RPMI7951 (cell line): ENCODE measurements at regions not wholly inside any gene's neighbourhood (a gene's known extent, or its start where the extent isn't known, plus 50 kb on each side); places are given as distances from the start of the nearest gene placed in this dataset.

Experiments
- DNase-seq: peaks from one replicate; pipeline ENCODE4 v3.0.0-alpha.2; 2012; ENCODE audit warnings: low read depth

DNA sequence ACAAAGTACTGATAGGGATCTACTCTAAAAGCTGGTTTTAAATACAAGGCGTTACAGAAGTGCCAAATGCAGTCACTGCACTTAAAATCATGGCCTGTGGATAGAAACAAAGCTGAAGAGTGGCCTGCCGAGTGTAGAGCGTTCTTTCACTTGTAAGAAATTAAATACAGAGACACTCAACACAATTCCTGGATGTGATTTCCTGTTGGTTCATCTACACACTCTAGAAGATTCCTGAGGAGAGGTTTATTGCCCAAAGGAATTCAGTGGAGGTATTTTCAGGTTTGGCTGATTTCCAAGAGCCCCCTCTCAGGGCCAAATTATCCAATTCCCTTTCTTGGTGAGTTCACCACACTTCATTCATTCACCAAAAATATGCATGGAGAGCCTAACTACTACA lies 200.3 kb upstream of the IL12A start:
- peak; percentile 42 for DNase-seq

DNA sequence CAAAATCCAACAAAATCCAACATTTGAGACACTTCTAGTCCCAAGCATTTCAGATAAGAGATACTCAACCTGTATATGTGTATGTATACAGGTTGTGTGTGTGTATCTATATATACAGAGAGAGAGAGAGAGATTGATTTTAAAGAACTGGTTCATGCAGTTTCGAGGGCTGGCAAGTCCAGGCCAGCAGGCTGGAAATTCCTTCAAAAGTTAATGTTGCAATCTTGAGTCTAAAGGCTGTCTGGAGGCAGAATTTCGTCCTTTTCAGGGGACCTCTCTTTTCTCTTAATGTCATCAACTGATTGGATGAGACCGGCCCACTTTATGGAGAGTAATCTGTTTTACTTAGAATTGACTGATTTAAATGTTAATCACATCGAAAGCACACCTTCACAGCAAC lies 199.6 kb upstream of the IL12A start:
- DNase-seq: no peak

DNA sequence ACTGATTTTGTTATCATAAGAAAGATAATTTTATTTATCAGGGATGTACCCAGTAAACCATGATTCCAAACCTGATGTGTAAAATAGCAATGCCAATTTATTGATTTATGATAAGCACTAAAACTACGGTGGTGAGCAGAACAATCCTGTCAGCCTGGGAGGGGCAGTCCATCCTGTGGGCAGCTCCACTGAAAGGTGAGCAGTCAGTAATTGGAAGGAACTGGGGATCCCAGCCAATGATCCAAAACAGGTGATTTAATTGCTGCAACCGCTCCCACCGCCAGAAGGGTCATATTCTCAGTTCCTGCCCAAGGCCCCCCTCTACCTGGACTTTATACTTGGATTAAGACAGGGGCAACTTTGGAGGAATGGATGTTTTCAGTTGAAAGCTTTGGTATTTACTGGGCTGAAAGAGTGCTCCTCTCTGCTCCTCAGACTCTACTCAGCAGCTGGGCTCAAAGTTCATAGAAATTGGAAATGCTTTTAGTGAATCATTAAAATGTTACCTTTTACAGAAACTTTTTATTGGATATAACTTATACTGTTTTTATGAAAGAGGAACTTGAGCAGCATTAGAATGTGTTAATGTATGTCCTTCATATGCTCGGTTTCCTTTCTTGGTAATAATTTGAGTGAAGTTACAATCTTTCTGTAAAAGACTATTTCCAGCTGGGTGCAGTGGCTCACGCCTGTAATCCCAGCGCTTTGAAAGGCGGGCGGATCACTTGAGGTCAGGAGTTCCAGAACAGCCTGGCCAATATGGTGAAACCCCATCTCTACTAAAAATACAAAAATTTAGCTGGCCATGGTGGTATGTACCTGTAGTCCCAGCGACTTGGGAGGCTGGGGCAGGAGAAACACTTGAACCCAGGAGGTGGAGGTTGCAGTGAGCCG lies 198.6 kb upstream of the IL12A start:
- DNase-seq: no peak

DNA sequence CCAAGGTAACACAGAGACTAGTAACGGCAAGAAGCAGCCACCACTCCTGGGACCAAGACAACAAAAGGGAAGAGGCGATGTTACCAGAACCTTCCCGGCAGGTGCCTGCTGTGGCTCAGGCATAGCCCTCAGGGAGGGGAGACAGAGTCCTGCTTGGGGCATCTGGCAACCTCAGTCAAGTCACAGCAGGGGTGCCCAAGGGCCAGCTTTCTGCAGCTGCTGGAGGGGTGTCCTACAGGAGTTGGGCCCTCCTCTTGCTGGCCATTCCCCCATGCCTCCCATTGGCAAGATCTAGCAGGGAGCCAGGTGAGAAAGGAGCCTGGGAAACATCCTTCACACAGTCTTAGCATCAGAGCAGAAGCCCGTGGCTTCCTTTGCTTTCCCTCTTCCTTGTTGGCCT lies 197.3 kb upstream of the IL12A start:
- DNase-seq: no peak

DNA sequence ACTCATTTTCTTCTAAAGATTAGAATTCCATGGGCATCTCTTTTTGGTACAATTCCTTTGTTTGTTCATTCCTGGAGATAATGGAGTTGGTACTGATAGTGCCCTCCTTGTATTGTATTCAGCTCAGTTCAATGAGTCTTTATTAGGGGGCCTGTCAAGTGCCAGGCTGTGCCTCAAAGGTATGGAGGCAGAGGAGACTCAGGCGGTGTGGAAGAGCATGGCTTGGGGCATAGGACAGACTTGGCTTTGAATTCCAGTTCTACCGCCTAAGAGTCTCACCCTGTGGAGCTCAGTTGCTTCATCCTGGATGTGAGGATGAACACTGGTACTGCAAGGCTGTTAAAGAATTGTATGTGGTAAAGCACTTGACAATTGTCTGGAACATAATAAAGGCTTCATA lies 196.6 kb upstream of the IL12A start:
- no peak for DNase-seq

DNA sequence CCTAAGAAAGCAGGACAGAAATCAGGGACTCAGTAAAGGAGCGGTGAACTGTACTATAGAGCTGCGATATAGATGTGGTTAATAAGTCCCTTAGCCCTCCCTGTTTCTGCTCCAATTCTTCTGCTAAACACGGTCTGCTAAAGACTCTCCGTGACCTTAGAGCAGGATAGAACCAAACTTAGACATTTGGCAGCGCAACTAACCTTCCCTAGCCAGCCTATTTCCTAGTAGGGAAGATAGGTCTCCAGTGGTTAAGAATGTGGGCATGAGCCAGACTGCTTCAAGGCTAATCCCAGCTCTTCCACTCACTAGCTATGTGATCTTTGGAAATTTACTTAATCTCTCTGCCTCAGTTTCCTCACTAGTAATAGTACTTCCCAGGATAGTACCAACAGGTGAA lies 193.6 kb upstream of the IL12A start:
- no peak for DNase-seq

DNA sequence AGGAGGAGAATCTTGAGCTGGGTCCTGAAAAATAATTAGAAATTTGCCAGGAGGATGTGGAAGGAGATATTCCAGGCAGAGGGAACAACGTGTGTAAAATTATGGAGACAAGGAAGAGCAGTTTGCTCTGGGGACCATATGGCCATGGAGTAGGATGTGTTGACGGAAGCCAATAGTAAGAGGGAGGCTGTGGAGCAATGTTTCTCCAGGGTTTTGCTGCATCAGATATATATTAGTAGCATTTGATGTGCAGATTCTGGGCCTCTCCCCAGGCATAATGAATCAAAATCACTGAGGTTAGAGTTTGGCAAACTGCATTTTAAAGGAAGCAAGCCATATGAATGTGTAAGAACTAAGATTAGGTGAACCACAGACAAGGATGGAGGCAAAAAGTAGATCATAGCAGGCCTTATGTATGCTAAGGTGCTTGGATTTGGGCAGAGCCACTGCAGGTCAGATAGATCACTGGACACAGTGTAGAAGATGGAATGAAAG lies 192.9 kb upstream of the IL12A start:
- no peak for DNase-seq

DNA sequence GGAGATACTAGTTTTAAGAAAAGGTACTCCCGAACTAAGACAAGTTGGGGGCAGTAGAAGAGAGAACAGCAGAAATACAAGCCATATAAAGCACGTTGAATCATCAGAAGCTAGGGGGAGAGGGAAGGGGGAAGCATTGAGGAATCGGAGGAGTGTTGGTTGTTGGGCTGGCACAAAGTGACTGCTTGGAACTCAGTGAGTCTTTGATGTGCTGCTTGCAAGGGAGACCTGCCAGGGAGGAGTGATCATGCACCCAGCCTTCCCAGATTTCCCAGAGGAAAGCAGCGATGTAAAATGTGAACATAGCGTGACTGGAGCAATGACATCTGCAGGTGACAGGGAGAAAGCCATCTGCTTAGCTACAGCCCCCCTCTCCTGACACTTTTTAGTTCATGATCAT lies 192.4 kb upstream of the IL12A start:
- peak; percentile 54 for DNase-seq

DNA sequence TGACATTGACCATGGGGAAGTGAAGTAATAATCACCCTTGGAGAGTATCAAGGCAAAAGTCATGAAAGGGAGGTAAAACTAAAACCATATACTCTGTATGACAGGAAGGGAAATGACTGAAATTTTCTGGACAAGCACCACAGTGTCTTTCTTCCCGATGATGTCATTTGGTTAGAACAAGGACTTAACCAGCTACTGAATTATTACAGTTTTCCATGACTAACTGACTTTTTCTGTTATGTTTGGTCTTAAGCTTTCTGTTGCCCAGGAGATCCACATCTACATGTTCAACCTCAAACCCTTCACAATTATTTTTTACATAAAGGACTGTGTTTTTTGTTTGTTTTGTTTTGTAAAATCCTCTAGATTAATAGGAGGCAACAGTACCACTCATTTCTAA lies 191.9 kb upstream of the IL12A start:
- peak; percentile 78 for DNase-seq

DNA sequence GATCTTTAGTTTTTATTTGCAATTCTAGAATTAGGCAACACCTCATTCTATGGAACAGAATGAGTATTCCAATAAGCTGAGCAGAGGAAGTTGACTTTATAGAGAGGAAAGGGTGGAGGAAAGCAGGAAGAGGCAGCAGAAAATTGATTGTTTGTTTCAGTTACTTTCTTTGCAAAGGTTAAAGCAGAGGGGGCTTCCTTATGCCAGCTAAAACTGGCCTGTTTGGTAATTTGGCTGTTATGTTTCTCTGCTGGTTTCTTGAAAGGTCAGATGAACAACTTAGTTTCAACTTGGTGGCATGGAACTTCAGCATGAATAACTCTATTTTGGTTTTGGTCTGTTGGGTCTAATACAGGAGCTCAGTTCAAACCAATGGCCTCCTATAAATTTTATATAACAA lies 190.9 kb upstream of the IL12A start:
- no peak for DNase-seq

DNA sequence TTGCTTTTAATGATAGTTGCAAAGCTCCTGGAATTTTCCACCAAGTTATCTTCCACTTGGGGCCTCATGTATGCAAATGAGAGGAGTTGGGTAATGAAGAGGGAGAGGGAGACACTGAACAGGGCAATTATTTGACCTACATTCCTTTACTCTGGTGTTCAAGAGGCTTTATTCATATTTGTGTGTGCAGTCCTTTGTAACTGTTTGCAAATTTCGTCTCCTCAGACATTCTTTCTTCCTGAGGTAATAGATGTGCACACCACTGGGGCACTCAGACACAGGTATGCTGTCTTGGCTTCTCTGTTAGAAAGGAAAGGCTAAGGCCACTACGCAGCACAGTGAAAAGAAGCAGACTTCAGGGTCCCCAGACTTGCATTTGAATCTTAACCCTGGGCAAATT lies 189.7 kb upstream of the IL12A start:
- no peak for DNase-seq

DNA sequence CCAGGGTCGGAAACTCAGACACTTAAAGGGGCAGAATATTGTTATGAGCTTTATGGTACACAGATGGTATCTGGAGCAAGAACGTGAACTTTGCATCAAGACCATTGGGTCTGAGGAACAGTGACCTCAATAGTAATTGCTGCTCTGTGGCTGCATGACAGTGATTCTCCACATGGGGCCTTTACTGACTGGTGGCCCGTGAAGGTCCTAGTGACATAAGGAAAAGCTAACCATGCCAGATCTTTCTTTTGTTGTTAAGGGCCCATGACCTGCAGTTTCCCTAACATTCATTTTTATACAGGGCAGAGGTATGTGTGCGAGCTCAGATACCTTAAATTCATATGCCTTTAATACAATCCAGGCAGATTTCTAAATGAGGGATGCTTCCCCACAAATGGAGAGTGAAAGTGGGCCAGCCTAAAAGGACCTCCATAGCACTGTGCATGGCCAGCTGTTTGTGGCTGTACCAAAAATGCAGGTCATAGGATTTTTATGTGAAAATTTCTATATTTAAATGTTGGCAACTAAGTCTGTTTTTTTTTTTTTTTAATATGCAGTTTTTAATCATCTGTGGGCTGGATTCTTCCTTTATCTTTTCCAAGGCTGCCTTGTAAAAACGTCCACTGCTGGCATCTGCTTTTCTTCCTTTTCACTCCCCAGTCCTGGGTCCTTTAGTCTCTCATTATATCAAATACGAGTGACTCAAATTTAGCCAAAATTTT lies 188.0 kb upstream of the IL12A start:
- no peak for DNase-seq

DNA sequence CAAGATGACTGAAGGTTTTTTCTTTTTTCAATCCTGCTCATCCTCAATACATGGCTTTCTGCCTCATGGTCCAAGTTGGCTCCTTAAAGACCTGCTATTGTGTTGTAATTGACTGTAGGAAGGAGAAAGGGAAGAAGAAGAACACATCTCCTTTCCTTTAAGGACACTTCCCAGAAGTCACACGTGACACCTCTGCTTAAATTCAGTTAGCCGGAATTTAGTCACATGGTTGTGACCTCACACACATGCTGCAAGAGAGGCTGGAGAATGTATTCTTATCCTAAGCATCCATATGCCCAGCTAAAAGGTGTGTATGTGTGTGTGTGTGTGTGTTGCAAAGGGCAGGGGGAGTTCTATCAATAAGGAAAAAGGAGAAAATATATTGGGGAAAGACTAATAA lies 185.8 kb upstream of the IL12A start:
- no peak for DNase-seq

DNA sequence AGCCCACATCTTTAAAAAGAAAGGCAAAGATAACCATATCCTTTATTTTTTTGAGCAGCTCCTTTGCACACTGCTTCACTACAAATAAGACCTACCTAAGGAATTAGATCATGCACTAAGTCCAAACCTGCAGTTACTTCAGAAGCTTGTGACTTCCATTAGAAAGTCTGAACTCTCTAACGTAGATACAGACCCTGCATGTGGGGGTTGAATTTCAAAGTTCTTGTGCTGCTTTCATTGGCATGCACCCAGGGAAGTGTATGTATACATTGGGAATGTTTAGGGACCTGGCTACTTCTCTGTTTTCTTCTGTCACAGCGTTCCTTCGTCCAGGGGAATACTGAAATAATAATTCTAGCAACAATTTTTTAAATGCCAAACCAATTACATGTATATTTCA lies 185.2 kb upstream of the IL12A start:
- DNase-seq: no peak

DNA sequence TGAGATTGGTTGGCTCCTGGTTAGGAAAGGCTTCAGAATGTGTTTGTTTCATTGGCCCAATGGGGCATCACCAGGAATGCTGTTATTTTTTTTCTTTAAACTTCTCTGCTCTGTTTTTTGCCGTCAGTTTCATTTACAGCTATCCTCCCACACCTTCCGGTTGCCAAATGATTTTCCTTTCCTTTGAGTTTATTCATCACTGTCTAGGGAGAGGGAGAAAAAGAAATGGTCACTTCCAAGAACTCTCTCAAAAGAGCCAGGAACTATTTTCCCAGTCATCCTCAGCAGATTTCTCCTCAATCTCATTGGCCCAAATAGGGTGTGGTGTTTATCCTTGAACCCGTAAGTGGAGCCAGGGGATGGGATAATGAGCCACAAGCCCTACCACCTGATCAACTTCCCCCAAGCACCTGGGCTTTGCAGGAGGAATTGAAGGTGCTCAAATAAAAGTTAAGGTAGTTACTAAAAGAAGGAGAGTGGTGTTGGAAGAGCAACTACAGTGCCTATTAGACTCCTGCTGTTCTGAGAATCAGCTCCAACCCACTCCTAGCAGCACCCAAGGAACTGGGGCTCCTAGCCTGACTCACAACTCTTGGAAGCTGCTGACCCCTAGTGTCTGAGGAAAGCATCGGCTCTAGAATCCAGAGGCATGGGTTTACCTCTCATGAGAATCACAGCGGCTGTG lies 183.8 kb upstream of the IL12A start:
- DNase-seq: peak; percentile 84

DNA sequence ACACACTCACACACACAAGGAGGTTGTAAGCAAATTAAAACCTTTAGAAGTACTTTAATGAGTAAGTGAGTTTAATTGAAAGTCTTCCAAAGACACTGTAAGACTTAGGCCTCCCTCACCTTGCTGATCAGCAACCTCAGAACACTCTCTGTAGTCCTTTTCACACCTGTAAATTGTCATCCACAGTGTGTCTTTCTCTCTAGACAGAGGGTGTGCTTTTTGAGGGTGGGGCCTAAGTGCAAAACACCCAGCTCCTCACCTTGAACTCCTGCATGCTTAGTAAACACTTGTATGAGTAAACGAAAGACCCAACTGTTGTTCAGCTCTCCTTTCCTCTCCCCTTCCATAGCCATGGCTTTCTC lies 183.2 kb upstream of the IL12A start:
- DNase-seq: no peak

DNA sequence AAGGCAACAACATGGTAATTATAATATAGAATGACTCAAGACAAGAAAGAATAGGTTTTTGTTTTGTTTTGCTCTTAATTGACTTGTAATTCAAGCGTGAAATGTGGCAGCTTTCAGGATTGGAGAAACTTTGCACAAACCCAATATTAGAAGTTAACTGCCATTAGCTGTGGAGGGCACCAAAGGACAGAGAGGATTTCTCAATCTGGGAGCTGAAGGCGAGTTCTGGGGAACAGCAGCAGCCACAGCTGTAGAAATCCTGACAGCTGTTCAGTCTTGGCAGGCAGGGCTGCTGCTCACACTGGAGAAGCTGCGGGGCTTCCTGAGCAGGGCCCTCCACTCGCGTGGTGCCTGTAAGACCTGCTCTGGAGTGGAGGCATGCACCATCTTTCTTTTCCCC lies 182.2 kb upstream of the IL12A start:
- DNase-seq: no peak

DNA sequence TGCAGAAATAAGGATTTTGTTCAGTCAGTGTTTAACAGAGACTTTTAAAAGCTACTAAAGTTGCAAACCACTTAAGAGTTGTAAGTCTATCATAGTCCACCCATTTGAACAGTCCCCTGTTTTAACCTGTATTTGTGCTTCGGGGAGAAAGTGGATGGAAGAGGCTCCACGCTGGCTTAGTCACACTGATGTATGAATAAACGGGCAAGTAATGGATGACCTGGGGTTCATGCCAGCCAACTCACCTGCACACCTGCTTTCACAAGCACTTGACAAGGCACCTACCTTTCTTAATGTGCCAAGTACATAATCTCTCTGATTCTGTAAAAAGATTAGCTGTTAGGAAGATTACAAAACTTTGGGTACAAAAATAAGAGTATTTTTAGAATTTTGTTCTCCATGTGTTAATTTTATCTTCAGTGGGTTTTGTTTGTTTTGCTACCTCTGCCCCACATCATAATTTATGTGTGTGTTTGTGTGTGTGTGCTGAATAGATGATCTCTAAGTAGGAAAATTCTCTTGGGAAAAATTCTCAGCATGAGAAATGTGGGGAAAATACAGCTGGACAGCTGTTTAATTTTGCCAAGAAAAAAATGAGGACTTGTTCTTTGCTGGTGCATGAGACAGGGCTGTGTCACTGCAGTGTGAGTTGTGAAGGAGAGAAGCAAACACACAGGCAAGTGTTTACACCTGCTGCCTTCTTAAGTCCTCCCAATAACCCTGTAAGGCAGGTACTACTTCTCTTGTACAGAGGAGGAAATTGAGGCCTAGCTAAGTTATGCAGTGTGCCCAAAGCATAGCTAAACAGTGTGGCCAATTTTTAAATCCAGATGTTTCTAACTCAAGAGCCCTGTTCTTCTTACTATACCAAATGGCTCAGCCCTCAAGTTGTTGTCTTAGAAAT lies 181.2 kb upstream of the IL12A start:
- DNase-seq: no peak

DNA sequence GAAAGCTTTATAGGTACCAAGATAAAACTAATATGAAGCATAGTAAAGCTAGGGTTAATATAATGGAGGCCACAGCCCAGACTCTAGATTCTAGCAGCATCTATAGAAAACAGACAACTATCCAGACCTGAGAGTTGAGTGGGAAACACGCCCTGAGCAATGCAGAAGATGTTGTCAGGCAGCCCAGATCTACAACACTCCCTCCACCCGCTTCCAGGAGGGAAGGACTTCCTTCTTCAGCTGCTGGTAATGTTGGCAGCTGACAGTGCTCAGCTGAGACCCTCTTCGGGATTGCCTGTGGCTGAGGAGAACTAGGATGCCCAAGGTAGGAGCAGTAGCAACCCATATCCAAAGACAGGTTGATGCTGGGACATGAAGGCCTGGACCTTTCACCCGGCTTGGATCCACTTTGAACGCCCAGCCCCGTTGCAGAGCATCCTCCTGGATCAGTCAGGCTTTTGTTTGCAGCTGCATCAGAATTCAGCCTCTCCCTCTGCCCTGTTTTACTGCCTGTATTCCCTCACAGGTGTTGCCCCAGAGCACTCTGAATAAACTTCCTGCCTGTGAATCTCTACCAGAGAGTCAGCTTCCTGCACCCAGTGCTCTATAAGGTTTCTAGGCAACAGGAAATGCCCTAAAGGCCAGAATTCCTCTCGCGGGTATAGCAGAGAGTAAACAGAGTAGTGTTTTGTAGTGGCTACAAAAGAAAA lies 174.7 kb upstream of the IL12A start:
- DNase-seq: peak; percentile 86

DNA sequence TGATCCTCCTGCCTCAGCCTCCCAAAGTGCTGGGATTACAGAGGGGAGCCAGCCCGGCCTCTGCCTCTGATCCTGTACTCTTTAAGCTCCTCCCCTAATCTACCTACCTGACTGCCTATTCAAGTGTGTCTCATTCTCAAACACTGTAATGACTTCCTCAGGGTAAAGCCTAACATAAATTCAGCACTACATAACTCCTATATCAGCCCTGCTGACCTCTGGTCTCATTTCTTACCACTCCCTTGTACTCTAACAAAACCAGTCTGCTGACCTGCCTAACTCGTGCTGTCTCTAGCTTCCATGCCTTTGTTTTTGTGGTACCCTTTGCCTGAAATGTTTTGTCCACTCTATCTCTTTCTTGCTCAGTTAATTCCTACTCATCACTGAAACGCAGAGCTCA lies 172.1 kb upstream of the IL12A start:
- no peak for DNase-seq

DNA sequence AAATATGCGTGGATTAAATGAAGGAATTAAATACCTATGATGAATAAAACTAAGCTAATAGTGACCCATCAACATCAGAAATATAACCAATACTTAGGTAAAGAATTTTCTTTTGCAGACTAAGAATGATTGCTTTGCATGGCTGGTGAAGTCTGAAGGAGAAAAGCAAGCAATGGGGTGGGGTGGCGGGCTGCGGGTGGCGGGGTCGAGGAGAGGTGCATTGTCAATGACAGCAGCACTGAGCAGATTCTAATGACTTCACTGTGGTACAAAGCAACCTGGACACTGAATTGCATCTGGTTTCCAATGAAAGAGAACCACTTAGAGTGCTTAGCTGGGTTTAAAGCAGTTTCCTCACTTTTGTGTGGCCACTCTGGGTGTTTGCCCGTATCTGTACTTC lies 171.5 kb upstream of the IL12A start:
- DNase-seq: no peak
